Activated B cell treated with CpG ODN at 0.5 μM for 24 hours (primary cell): ENCODE measurements at regions not wholly inside any gene's neighbourhood (a gene's known extent, or its start where the extent isn't known, plus 50 kb on each side); places are given as distances from the start of the nearest gene placed in this dataset.

Experiments
- ATAC-seq: fragments of 200-7000 bp; cut with Tn5 transposase; one replicate; pipeline ENCODE4 v1.10.0; 2021; ENCODE audit warnings: low read depth, mild to moderate bottlenecking, moderate library complexity
- CTCF ChIA-PET: fragments of 350-600 bp; sonication (Branson Sonifier 250); formaldehyde crosslinking; loops from one replicate; lab custom pipeline; 2021; ENCODE audit warnings: antibody characterized with exemption; lab: Charles Lee
- POLR2A ChIA-PET: fragments of 350-600 bp; sonication (Branson Sonifier 250); formaldehyde crosslinking; loops from one replicate; lab custom pipeline; 2021; ENCODE audit warnings: antibody characterized with exemption; lab: Charles Lee
- DNase-seq: peaks from one replicate; pipeline ENCODE4 v3.0.0; 2022
- H3K27ac Mint-ChIP-seq: one replicate; pipeline ENCODE4 v1.8.0; 2020; ENCODE audit warnings: mixed read lengths
- H3K27me3 Mint-ChIP-seq: one replicate; pipeline ENCODE4 v1.8.0; 2021; ENCODE audit warnings: mixed read lengths
- H3K36me3 Mint-ChIP-seq: one replicate; pipeline ENCODE4 v1.8.0; 2021; ENCODE audit warnings: low read depth, mixed read lengths
- H3K4me1 Mint-ChIP-seq: one replicate; pipeline ENCODE4 v1.8.0; 2021; ENCODE audit warnings: mixed read lengths
- H3K4me3 Mint-ChIP-seq: one replicate; pipeline ENCODE4 v1.8.0; 2020; ENCODE audit warnings: mild to moderate bottlenecking, mixed read lengths
- H3K9me3 Mint-ChIP-seq: one replicate; pipeline ENCODE4 v1.8.0; 2020; ENCODE audit warnings: mixed read lengths
- intact Hi-C: fragments of 100-400 bp; cut with micrococcal nuclease; formaldehyde crosslinking; loops from one replicate; pipeline ENCODE4 v1.15.1; 2024
- TF ChIP-seq, protein P1 (sequence below): fragments of 200-600 bp; IDR thresholded peaks from one replicate; pipeline ENCODE4 v1.8.0; 2022; ENCODE audit warnings: antibody characterized with exemption, mild to moderate bottlenecking

- Mint-ChIP-seq H3K36me3 (no peaks in the 10 kb centered on the region), H3K4me1 (peaks cover 30% of the 10 kb centered on the region), H3K4me3 (no peak overlapping the region), H3K27me3 (no peaks in the 10 kb centered on the region), H3K9me3 (no peaks in the 10 kb centered on the region), H3K27ac (peak overlapping the region; percentile 50)
- POLR2A ChIA-PET: no interaction called here
- ATAC-seq: no peak
- TF ChIP-seq, protein P1, sequence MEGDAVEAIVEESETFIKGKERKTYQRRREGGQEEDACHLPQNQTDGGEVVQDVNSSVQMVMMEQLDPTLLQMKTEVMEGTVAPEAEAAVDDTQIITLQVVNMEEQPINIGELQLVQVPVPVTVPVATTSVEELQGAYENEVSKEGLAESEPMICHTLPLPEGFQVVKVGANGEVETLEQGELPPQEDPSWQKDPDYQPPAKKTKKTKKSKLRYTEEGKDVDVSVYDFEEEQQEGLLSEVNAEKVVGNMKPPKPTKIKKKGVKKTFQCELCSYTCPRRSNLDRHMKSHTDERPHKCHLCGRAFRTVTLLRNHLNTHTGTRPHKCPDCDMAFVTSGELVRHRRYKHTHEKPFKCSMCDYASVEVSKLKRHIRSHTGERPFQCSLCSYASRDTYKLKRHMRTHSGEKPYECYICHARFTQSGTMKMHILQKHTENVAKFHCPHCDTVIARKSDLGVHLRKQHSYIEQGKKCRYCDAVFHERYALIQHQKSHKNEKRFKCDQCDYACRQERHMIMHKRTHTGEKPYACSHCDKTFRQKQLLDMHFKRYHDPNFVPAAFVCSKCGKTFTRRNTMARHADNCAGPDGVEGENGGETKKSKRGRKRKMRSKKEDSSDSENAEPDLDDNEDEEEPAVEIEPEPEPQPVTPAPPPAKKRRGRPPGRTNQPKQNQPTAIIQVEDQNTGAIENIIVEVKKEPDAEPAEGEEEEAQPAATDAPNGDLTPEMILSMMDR: no peak
- no peak for DNase-seq
- CTCF ChIA-PET: no interaction called here
- intact Hi-C loops: loop anchor here (10.0 kb wide), 1 partner anchor 110 kb away; no protein-coding TSS in a partner anchor
These were observed 66.2 kb upstream of the BCL2L14 start for GRCh38 chr12:12004524-12004923.

GRCh38 chr12:12007001-12007712 is 63.6 kb upstream of the BCL2L14 start:
- intact Hi-C loops: loop anchor here (10.0 kb wide), 1 partner anchor 112 kb away; no protein-coding TSS in a partner anchor
- H3K4me3 Mint-ChIP-seq: no peak overlapping the region
- no peaks in the 10 kb centered on the region for H3K27me3 Mint-ChIP-seq
- TF ChIP-seq, protein P1: no peak
- DNase-seq (no peak), ATAC-seq (no peak)
- no peaks in the 10 kb centered on the region for H3K9me3 Mint-ChIP-seq
- peaks cover 55% of the 10 kb centered on the region for H3K4me1 Mint-ChIP-seq
- no peaks in the 10 kb centered on the region for H3K36me3 Mint-ChIP-seq
- POLR2A ChIA-PET: no interaction called here
- CTCF ChIA-PET: no interaction called here
- no peak overlapping the region for H3K27ac Mint-ChIP-seq

DNA sequence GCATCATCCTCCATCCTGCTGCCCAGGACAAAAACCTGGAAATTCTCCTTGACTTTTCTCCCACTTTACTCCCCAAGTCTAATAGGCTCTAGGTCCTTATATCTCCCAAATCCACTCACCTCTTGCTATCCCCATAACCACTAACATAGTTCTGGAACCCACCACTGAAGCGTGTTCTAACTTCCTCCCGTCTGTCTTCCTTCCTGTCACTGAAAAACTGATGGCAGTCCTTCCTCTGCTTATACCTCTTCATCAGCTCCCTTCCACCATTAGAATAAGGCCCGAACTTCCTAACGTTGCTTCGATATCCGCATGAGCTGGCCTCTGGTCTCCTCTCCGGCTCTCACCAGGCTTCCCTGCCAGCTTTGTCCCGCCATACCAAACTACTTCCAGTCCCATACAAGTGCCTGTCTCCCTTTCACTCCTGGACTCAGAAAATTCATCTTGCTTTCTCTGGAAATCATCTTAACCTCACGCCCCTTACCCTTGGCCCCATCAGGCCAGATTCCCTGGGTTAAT is 63.0 kb upstream of the BCL2L14 start:
- Mint-ChIP-seq H3K4me1 (peaks cover 60% of the 10 kb centered on the region), H3K9me3 (no peaks in the 10 kb centered on the region), H3K27ac (no peak overlapping the region), H3K4me3 (no peak overlapping the region), H3K36me3 (no peaks in the 10 kb centered on the region), H3K27me3 (no peaks in the 10 kb centered on the region)
- DNase-seq (no peak), ATAC-seq (no peak)
- CTCF ChIA-PET: no interaction called here
- intact Hi-C loops: loop anchor here (10.0 kb wide), 1 partner anchor 113 kb away; no protein-coding TSS in a partner anchor
- TF ChIP-seq, protein P1: no peak
- POLR2A ChIA-PET: no interaction called here

DNA sequence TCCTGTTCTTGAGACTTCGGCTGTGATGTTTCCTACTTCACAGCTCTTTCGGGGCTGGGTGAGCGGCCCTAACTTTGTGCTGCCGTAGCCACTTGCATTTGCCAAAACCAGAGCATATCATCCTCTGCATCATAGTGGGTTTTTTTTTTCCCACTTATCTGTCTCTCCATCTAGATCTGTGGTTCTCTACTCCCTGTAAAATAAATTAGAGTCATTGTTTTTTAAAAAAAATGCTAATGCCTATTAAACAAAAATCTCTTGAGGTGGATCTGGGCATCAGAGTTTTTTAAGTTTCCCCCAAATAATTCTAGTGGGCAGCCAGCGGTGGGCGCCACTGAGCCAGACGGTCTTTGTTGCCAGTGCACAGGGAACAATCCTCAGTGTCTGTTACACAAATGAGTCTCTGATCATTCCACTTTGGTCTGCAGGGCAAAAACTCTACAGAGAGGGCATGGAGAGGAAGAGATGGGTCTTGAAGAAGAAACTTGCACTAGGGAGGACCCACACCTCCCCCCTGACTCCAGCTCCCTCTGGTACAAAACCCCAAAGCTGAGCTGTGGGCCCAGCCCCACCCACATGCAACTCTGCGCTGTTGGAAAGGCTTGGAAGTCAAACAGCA is 62.4 kb upstream of the BCL2L14 start:
- no peak for ATAC-seq
- no peaks in the 10 kb centered on the region for H3K9me3 Mint-ChIP-seq

More for the DNA sequence above, 62.4 kb upstream of the BCL2L14 start:
- Mint-ChIP-seq H3K4me3 (no peak overlapping the region), H3K27me3 (no peaks in the 10 kb centered on the region), H3K36me3 (no peaks in the 10 kb centered on the region), H3K27ac (no peak overlapping the region), H3K4me1 (peaks cover 60% of the 10 kb centered on the region)
- ChIA-PET CTCF (interaction anchor here (2.8 kb wide), 1 partner anchor 427 kb away, joined by 9 read pairs; no protein-coding TSS in a partner anchor), POLR2A (no interaction called here)
- TF ChIP-seq, protein P1: no peak
- no peak for DNase-seq
- intact Hi-C loops: loop anchor here (10.0 kb wide), 1 partner anchor 114 kb away; no protein-coding TSS in a partner anchor
